ENCODE measurements at regions not wholly inside any gene's neighbourhood (a gene's known extent, or its start where the extent isn't known, plus 50 kb on each side); places are given as distances from the start of the nearest gene placed in this dataset.

- H3K4me1 Mint-ChIP-seq (ENCODE audit: low read depth): no peaks in the 10 kb centered on the region
- no peaks in the 10 kb centered on the region for H3K36me3 Mint-ChIP-seq (ENCODE audit: insufficient read depth)
- no peak overlapping the region for H3K27ac Mint-ChIP-seq
- no peak overlapping the region for H3K4me3 Mint-ChIP-seq (ENCODE audit: low read depth)
- TF ChIP-seq, protein P1, sequence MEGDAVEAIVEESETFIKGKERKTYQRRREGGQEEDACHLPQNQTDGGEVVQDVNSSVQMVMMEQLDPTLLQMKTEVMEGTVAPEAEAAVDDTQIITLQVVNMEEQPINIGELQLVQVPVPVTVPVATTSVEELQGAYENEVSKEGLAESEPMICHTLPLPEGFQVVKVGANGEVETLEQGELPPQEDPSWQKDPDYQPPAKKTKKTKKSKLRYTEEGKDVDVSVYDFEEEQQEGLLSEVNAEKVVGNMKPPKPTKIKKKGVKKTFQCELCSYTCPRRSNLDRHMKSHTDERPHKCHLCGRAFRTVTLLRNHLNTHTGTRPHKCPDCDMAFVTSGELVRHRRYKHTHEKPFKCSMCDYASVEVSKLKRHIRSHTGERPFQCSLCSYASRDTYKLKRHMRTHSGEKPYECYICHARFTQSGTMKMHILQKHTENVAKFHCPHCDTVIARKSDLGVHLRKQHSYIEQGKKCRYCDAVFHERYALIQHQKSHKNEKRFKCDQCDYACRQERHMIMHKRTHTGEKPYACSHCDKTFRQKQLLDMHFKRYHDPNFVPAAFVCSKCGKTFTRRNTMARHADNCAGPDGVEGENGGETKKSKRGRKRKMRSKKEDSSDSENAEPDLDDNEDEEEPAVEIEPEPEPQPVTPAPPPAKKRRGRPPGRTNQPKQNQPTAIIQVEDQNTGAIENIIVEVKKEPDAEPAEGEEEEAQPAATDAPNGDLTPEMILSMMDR (IDR thresholded peaks at IDR 0.05; ENCODE audit: unreplicated experiment): no peak
- no peak for DNase-seq (ENCODE audit: low spot score, unreplicated experiment)
- no peaks in the 10 kb centered on the region for H3K9me3 Mint-ChIP-seq (ENCODE audit: low read depth)
- peaks cover 27% of the 10 kb centered on the region for H3K27me3 Mint-ChIP-seq
These were observed 293.7 kb upstream of the ACVR2A start for GRCh38 chr2:147550995-147551731.

DNA sequence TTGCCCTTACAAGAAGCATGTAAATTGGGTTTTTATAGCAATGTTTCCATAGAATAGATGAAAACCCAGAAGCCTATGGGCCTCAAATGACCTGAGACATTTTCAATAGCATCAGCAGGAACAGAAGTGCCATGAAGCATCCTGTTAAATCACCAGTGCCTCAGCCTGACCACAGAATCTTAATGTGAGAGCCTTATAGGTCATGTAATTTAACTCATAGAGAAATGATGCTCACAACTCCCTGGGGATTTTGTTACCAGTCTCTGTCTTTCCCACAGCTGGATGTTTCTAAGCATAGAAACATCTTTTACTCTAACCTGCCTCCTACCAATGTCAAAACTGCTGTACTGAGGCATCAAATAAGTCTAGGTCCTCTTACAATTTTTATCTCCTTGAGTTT is 295.8 kb upstream of the ACVR2A start:
- DNase-seq (ENCODE audit: low spot score, unreplicated experiment): no peak
- H3K4me3 Mint-ChIP-seq (ENCODE audit: low read depth): no peak overlapping the region
- H3K36me3 Mint-ChIP-seq (ENCODE audit: insufficient read depth): no peaks in the 10 kb centered on the region
- peaks cover 20% of the 10 kb centered on the region for H3K27me3 Mint-ChIP-seq
- no peaks in the 10 kb centered on the region for H3K9me3 Mint-ChIP-seq (ENCODE audit: low read depth)
- no peak overlapping the region for H3K27ac Mint-ChIP-seq
- H3K4me1 Mint-ChIP-seq (ENCODE audit: low read depth): no peaks in the 10 kb centered on the region
- TF ChIP-seq, protein P1 (IDR thresholded peaks at IDR 0.05; ENCODE audit: unreplicated experiment): no peak

GRCh38 chr2:147548451-147548850 is 296.4 kb upstream of the ACVR2A start:
- no peaks in the 10 kb centered on the region for H3K9me3 Mint-ChIP-seq (ENCODE audit: low read depth)
- no peak overlapping the region for H3K27ac Mint-ChIP-seq
- no peak overlapping the region for H3K4me3 Mint-ChIP-seq (ENCODE audit: low read depth)
- H3K27me3 Mint-ChIP-seq: peaks cover 17% of the 10 kb centered on the region
- no peak for DNase-seq (ENCODE audit: low spot score, unreplicated experiment)
- H3K4me1 Mint-ChIP-seq (ENCODE audit: low read depth): no peaks in the 10 kb centered on the region
- H3K36me3 Mint-ChIP-seq (ENCODE audit: insufficient read depth): no peaks in the 10 kb centered on the region
- TF ChIP-seq, protein P1 (IDR thresholded peaks at IDR 0.05; ENCODE audit: unreplicated experiment): no peak

- DNase-seq (ENCODE audit: low spot score, unreplicated experiment): no peak
- no peaks in the 10 kb centered on the region for H3K9me3 Mint-ChIP-seq (ENCODE audit: low read depth)
- H3K36me3 Mint-ChIP-seq (ENCODE audit: insufficient read depth): no peaks in the 10 kb centered on the region
- H3K4me3 Mint-ChIP-seq (ENCODE audit: low read depth): no peak overlapping the region
- H3K4me1 Mint-ChIP-seq (ENCODE audit: low read depth): no peaks in the 10 kb centered on the region
- no peak overlapping the region for H3K27ac Mint-ChIP-seq
- peaks cover 20% of the 10 kb centered on the region for H3K27me3 Mint-ChIP-seq
- TF ChIP-seq, protein P1 (IDR thresholded peaks at IDR 0.05; ENCODE audit: unreplicated experiment): no peak
These were observed 297.4 kb upstream of the ACVR2A start for GRCh38 chr2:147547440-147547839.

DNA sequence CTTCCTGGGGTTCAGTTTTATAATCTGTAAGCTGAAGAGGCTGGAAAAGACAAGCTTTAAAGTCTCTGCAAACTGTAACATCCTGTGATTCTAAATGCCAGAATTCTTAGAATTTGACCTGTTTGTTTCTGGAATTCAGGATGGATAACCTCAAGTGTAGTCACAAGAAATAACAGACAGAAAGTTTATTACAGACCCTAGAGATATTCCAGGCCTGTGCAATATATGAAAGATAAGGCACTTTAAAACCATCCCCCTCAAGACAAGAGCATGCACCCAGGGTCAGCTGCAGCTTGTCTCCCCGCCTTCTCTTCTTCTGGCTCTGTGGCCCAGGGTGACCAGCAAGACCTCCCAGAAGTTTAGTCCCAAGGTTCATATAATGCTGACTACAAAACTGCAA is 298.7 kb upstream of the ACVR2A start:
- no peak overlapping the region for H3K27ac Mint-ChIP-seq
- no peaks in the 10 kb centered on the region for H3K4me1 Mint-ChIP-seq (ENCODE audit: low read depth)

More for the DNA sequence above, 298.7 kb upstream of the ACVR2A start:
- H3K9me3 Mint-ChIP-seq (ENCODE audit: low read depth): no peaks in the 10 kb centered on the region
- no peak for DNase-seq (ENCODE audit: low spot score, unreplicated experiment)
- peaks cover 22% of the 10 kb centered on the region for H3K27me3 Mint-ChIP-seq
- TF ChIP-seq, protein P1 (IDR thresholded peaks at IDR 0.05; ENCODE audit: unreplicated experiment): no peak
- no peaks in the 10 kb centered on the region for H3K36me3 Mint-ChIP-seq (ENCODE audit: insufficient read depth)
- no peak overlapping the region for H3K4me3 Mint-ChIP-seq (ENCODE audit: low read depth)

All from progenitor cell of endocrine pancreas (in vitro differentiated cells).